Cardiac muscle cell (in vitro differentiated cells and primary cell): ENCODE measurements at regions not wholly inside any gene's neighbourhood (a gene's known extent, or its start where the extent isn't known, plus 50 kb on each side); places are given as distances from the start of the nearest gene placed in this dataset.

Source experiments
- DNase-seq, 2 donors: peaks; one replicate each; pipeline versions ENCODE4 v3.0.0 to v3.0.0-alpha.2; 2010 to 2017; ENCODE audit warnings: low read depth in 1 of 2, low spot score in 1 of 2
- H3K27ac ChIP-seq: fragments of 200-600 bp; sonication (generic); 2 replicates; pipeline ENCODE4 v1.5.1; 2016
- H3K27me3 ChIP-seq: fragments of 200-600 bp; sonication (generic); 2 replicates; pipeline ENCODE4 v1.6.0; 2016; ENCODE audit warnings: control low read depth
- H3K36me3 ChIP-seq: fragments of 200-600 bp; sonication (generic); 2 replicates; pipeline ENCODE4 v1.5.1; 2016; ENCODE audit warnings: control low read depth
- H3K4me1 ChIP-seq: fragments of 200-600 bp; sonication (generic); 2 replicates; pipeline ENCODE4 v1.8.1; 2017; ENCODE audit warnings: low read depth, mild to moderate bottlenecking, mixed run types
- H3K4me3 ChIP-seq: fragments of 200-600 bp; sonication (generic); 2 replicates; pipeline ENCODE4 v1.5.1; 2016; ENCODE audit warnings: mild to moderate bottlenecking
- H3K9me3 ChIP-seq: fragments of 200-600 bp; sonication (generic); 2 replicates; pipeline ENCODE4 v1.5.1; 2017; ENCODE audit warnings: low read depth, mild to moderate bottlenecking, control low read depth
- CTCF ChIP-seq: IDR thresholded peaks from 2 replicates; pipeline ENCODE4 v1.5.1; 2012; ENCODE audit warnings: low read depth, mild to moderate bottlenecking, low read length

GRCh38 chr1:118340928-118341910 is 156.2 kb upstream of the SPAG17 start:
- Histone ChIP-seq H3K4me3 (no peak overlapping the region), H3K4me1 (no peaks in the 10 kb centered on the region), H3K9me3 (no peaks in the 10 kb centered on the region), H3K27me3 (no peaks in the 10 kb centered on the region), H3K27ac (no peak overlapping the region), H3K36me3 (no peaks in the 10 kb centered on the region)
- no peak for DNase-seq
- TF ChIP-seq CTCF: no peak

GRCh38 chr1:118339400-118340124 is 154.5 kb upstream of the SPAG17 start:
- Histone ChIP-seq H3K27me3 (no peaks in the 10 kb centered on the region), H3K27ac (no peak overlapping the region), H3K4me3 (no peak overlapping the region), H3K36me3 (no peaks in the 10 kb centered on the region), H3K9me3 (no peaks in the 10 kb centered on the region), H3K4me1 (no peaks in the 10 kb centered on the region)
- DNase-seq: no peak
- no peak for TF ChIP-seq CTCF

- no peak for TF ChIP-seq CTCF
- H3K9me3 ChIP-seq: no peaks in the 10 kb centered on the region
- peak in 1 of 2 donors; percentile 6 for DNase-seq
- H3K4me3 ChIP-seq: no peak overlapping the region
- no peaks in the 10 kb centered on the region for H3K36me3 ChIP-seq
- H3K4me1 ChIP-seq: no peaks in the 10 kb centered on the region
- H3K27me3 ChIP-seq: no peaks in the 10 kb centered on the region
- no peak overlapping the region for H3K27ac ChIP-seq
Measured at GRCh38 chr1:118338936-118339335, 153.9 kb upstream of the SPAG17 start.

- Histone ChIP-seq H3K9me3 (no peaks in the 10 kb centered on the region), H3K4me1 (no peaks in the 10 kb centered on the region), H3K36me3 (no peaks in the 10 kb centered on the region), H3K27ac (no peak overlapping the region), H3K4me3 (no peak overlapping the region), H3K27me3 (no peaks in the 10 kb centered on the region)
- no peak for TF ChIP-seq CTCF
- no peak for DNase-seq
Measured at GRCh38 chr1:118337346-118337745, 152.3 kb upstream of the SPAG17 start.

GRCh38 chr1:118335331-118335732 is 150.3 kb upstream of the SPAG17 start:
- H3K4me1 ChIP-seq: no peaks in the 10 kb centered on the region
- H3K4me3 ChIP-seq: no peak overlapping the region
- peak in 1 of 2 donors; percentile 47 for DNase-seq
- no peak for TF ChIP-seq CTCF
- H3K9me3 ChIP-seq: no peaks in the 10 kb centered on the region
- no peak overlapping the region for H3K27ac ChIP-seq
- no peaks in the 10 kb centered on the region for H3K27me3 ChIP-seq
- no peaks in the 10 kb centered on the region for H3K36me3 ChIP-seq
